HEK293 (cell line): ENCODE measurements at regions not wholly inside any gene's neighbourhood (a gene's known extent, or its start where the extent isn't known, plus 50 kb on each side); places are given as distances from the start of the nearest gene placed in this dataset.

Experiments
- CTCF ChIA-PET: fragments of 350-600 bp; formaldehyde crosslinking; extraction: SDS; loops from one replicate; lab custom pipeline; 2021; ENCODE audit warnings: antibody characterized with exemption; lab: Yijun Ruan, JAX
- POLR2A ChIA-PET: fragments of 300-600 bp; formaldehyde crosslinking; extraction: SDS; loops from one replicate; lab custom pipeline; 2020; ENCODE audit warnings: antibody characterized with exemption, inconsistent platforms; lab: Yijun Ruan, JAX
- H3K27ac ChIP-seq: fragments of 200-500 bp; sonication (Bioruptor generic); 2 replicates; pipeline ENCODE4 v1.5.1; 2014; ENCODE audit warnings: low read depth, low read length, control low read depth, inconsistent platforms; ENCODE audit errors: extremely low read depth
- H3K36me3 ChIP-seq, 2 experiments: fragments of 200-500 bp in 1 of 2; sonication (Bioruptor generic) in 1 of 2; 1 replicate in 1 of 2; 2 replicates in 1 of 2; pipeline ENCODE4 v1.5.1; 2014 to 2017; ENCODE audit warnings: inconsistent platforms in 2 of 2, low read length in 2 of 2; ENCODE audit not compliant: control insufficient read depth in 2 of 2, insufficient read depth in 1 of 2
- H3K4me1 ChIP-seq: fragments of 200-500 bp; sonication (Bioruptor generic); 2 replicates; pipeline ENCODE4 v1.5.1; 2014; ENCODE audit warnings: mild to moderate bottlenecking, low read length, inconsistent platforms; ENCODE audit not compliant: control insufficient read depth, insufficient read depth
- H3K4me3 ChIP-seq: 2 replicates; pipeline ENCODE4 v1.5.1; 2011; ENCODE audit warnings: low read depth, mild to moderate bottlenecking, control low read depth, low read length, moderate library complexity
- H3K9me3 ChIP-seq: fragments of 200-500 bp; sonication (Bioruptor generic); 2 replicates; pipeline ENCODE4 v1.5.1; 2014; ENCODE audit warnings: low read depth, low read length, inconsistent platforms; ENCODE audit not compliant: control insufficient read depth, insufficient read depth
- GLI2 ChIP-seq: fragments of 450-650 bp; formaldehyde crosslinking; IDR thresholded peaks from 2 replicates; pipeline ENCODE4; 2017; ENCODE audit warnings: missing biosample characterization, missing genetic modification characterization, low read depth, borderline replicate concordance
- GLI4 ChIP-seq: fragments of 450-650 bp; formaldehyde crosslinking; IDR thresholded peaks from 2 replicates; pipeline ENCODE4 v1.5.1; 2016; ENCODE audit warnings: missing biosample characterization, missing genetic modification characterization
- KLF7 ChIP-seq: fragments of 450-650 bp; formaldehyde crosslinking; IDR thresholded peaks from 2 replicates; pipeline ENCODE4 v1.5.1; 2016; ENCODE audit warnings: missing biosample characterization, missing genetic modification characterization, borderline replicate concordance
- KLF9 ChIP-seq: fragments of 450-650 bp; formaldehyde crosslinking; IDR thresholded peaks from 2 replicates; pipeline ENCODE4 v1.5.1; 2016; ENCODE audit warnings: missing biosample characterization, missing genetic modification characterization, low read depth
- REST ChIP-seq: fragments of 450-650 bp; formaldehyde crosslinking; IDR thresholded peaks from 2 replicates; pipeline ENCODE4 v1.5.1; 2016; ENCODE audit warnings: missing biosample characterization, missing genetic modification characterization
- SETDB1 ChIP-seq: IDR thresholded peaks from one replicate; pipeline ENCODE4 v1.6.1; 2017; ENCODE audit warnings: mild to moderate bottlenecking, low read length, moderate library complexity, mixed read lengths; ENCODE audit not compliant: insufficient read length
- SP2 ChIP-seq: fragments of 450-650 bp; formaldehyde crosslinking; IDR thresholded peaks from 2 replicates; pipeline ENCODE4 v1.5.1; 2016; ENCODE audit warnings: missing biosample characterization, missing genetic modification characterization
- TRIM28 ChIP-seq: IDR thresholded peaks from 2 replicates; pipeline ENCODE4 v1.6.1; 2011; ENCODE audit warnings: low read length, control low read depth, borderline replicate concordance
- ZBTB7A ChIP-seq: fragments of 450-650 bp; formaldehyde crosslinking; IDR thresholded peaks from 2 replicates; pipeline ENCODE4 v1.5.1; 2016; ENCODE audit warnings: low read depth, missing biosample characterization, missing genetic modification characterization
- ZNF112 ChIP-seq: fragments of 450-650 bp; formaldehyde crosslinking; IDR thresholded peaks from 2 replicates; pipeline ENCODE4 v1.5.0; 2017; ENCODE audit warnings: missing biosample characterization, missing genetic modification characterization
- ZNF114 ChIP-seq: fragments of 450-650 bp; formaldehyde crosslinking; IDR thresholded peaks from 2 replicates; pipeline ENCODE4 v1.5.0; 2017; ENCODE audit warnings: missing biosample characterization, missing genetic modification characterization
- ZNF184 ChIP-seq: fragments of 450-650 bp; IDR thresholded peaks from 2 replicates; pipeline ENCODE4 v1.5.1; 2018; ENCODE audit warnings: missing biosample characterization, mild to moderate bottlenecking, missing genetic modification characterization
- ZNF202 ChIP-seq: fragments of 450-650 bp; formaldehyde crosslinking; IDR thresholded peaks from 2 replicates; pipeline ENCODE4 v1.5.1; 2016; ENCODE audit warnings: missing biosample characterization, missing genetic modification characterization, borderline replicate concordance
- ZNF239 ChIP-seq: fragments of 450-650 bp; formaldehyde crosslinking; IDR thresholded peaks from 2 replicates; pipeline ENCODE4 v1.5.1; 2016; ENCODE audit warnings: missing biosample characterization, missing genetic modification characterization
- ZNF274 ChIP-seq, 2 experiments: fragments of 200-500 bp in 1 of 2; fragments of 450-650 bp in 1 of 2; sonication (Bioruptor generic) in 1 of 2; formaldehyde crosslinking in 1 of 2; IDR thresholded peaks; 2 replicates each; pipeline versions ENCODE4 v1.5.1 to v1.6.1; 2014 to 2016; ENCODE audit warnings: borderline replicate concordance in 1 of 2, inconsistent platforms in 1 of 2, low read length in 1 of 2, missing biosample characterization in 1 of 2, missing genetic modification characterization in 1 of 2
- ZNF292 ChIP-seq: fragments of 450-650 bp; formaldehyde crosslinking; IDR thresholded peaks from 2 replicates; pipeline ENCODE4 v1.5.1; 2016; ENCODE audit warnings: low read depth, missing biosample characterization, missing genetic modification characterization, borderline replicate concordance
- ZNF362 ChIP-seq: fragments of 450-650 bp; formaldehyde crosslinking; IDR thresholded peaks from 2 replicates; pipeline ENCODE4 v1.5.1; 2016; ENCODE audit warnings: missing biosample characterization, missing genetic modification characterization
- ZNF530 ChIP-seq: fragments of 450-650 bp; formaldehyde crosslinking; IDR thresholded peaks from 2 replicates; pipeline ENCODE4 v1.5.1; 2016; ENCODE audit warnings: low read depth, missing biosample characterization, missing genetic modification characterization
- ZNF558 ChIP-seq: fragments of 450-650 bp; formaldehyde crosslinking; IDR thresholded peaks from 2 replicates; pipeline ENCODE4 v1.5.1; 2016; ENCODE audit warnings: missing biosample characterization, missing genetic modification characterization
- ZNF624 ChIP-seq: fragments of 450-650 bp; formaldehyde crosslinking; IDR thresholded peaks from 2 replicates; pipeline ENCODE4 v1.5.1; 2017; ENCODE audit warnings: missing biosample characterization, missing genetic modification characterization
- ZNF660 ChIP-seq: fragments of 450-650 bp; IDR thresholded peaks from 2 replicates; pipeline ENCODE4 v1.5.1; 2018; ENCODE audit warnings: missing biosample characterization, mild to moderate bottlenecking, missing genetic modification characterization
- TF ChIP-seq, protein P1 (sequence below): fragments of 450-650 bp; formaldehyde crosslinking; IDR thresholded peaks from 2 replicates; pipeline ENCODE4 v1.5.1; 2017; ENCODE audit warnings: missing biosample characterization, missing genetic modification characterization
- TF ChIP-seq, protein P2 (sequence below): fragments of 450-650 bp; formaldehyde crosslinking; IDR thresholded peaks from 2 replicates; pipeline ENCODE4 v1.5.1; 2016; ENCODE audit warnings: missing biosample characterization, missing genetic modification characterization
- TF ChIP-seq, protein P3 (sequence below): fragments of 450-650 bp; formaldehyde crosslinking; IDR thresholded peaks from 2 replicates; pipeline ENCODE4 v1.5.1; 2016; ENCODE audit warnings: missing biosample characterization, missing genetic modification characterization

- TF ChIP-seq ZNF292 (tag by site-specific recombination): no peak
These were observed 144.0 kb upstream of the SERPINE2 start (continued) for GRCh38 chr2:224183086-224183485.

- ChIA-PET POLR2A (no interaction called here), CTCF (no interaction called here)
- no peaks in the 10 kb centered on the region for H3K9me3 ChIP-seq
- no peak overlapping the region for H3K27ac ChIP-seq
- TF ChIP-seq ZNF362: no peak
- TF ChIP-seq, protein P1, sequence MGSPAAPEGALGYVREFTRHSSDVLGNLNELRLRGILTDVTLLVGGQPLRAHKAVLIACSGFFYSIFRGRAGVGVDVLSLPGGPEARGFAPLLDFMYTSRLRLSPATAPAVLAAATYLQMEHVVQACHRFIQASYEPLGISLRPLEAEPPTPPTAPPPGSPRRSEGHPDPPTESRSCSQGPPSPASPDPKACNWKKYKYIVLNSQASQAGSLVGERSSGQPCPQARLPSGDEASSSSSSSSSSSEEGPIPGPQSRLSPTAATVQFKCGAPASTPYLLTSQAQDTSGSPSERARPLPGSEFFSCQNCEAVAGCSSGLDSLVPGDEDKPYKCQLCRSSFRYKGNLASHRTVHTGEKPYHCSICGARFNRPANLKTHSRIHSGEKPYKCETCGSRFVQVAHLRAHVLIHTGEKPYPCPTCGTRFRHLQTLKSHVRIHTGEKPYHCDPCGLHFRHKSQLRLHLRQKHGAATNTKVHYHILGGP (tag by site-specific recombination): no peak
- TF ChIP-seq TRIM28: no peak
- TF ChIP-seq, protein P2, sequence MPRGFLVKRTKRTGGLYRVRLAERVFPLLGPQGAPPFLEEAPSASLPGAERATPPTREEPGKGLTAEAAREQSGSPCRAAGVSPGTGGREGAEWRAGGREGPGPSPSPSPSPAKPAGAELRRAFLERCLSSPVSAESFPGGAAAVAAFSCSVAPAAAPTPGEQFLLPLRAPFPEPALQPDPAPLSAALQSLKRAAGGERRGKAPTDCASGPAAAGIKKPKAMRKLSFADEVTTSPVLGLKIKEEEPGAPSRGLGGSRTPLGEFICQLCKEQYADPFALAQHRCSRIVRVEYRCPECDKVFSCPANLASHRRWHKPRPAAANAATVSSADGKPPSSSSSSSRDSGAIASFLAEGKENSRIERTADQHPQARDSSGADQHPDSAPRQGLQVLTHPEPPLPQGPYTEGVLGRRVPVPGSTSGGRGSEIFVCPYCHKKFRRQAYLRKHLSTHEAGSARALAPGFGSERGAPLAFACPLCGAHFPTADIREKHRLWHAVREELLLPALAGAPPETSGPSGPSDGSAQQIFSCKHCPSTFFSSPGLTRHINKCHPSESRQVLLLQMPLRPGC (tag by site-specific recombination): no peak
- no peak for TF ChIP-seq ZNF202 (tag by site-specific recombination)
- no peak for TF ChIP-seq ZNF624 (tag by site-specific recombination)
- no peak for TF ChIP-seq ZNF114
- TF ChIP-seq ZNF184 (tag by site-specific recombination): no peak
- TF ChIP-seq SETDB1: no peak
- TF ChIP-seq KLF7 (tag by site-specific recombination): no peak
- TF ChIP-seq ZNF274 (IDR thresholded peaks at IDR 0.05; ENCODE audit: low read length): no peak
- TF ChIP-seq ZNF274 (tag by site-specific recombination; IDR thresholded peaks at IDR 0.05; ENCODE audit: borderline replicate concordance): no peak
- no peak for TF ChIP-seq GLI4 (tag by site-specific recombination)
- no peak for TF ChIP-seq ZNF660
- no peak for TF ChIP-seq SP2
- TF ChIP-seq ZNF558: no peak
- TF ChIP-seq ZNF112 (tag by site-specific recombination): no peak
- TF ChIP-seq KLF9 (tag by site-specific recombination): no peak
- no peak for TF ChIP-seq ZNF530 (tag by site-specific recombination)
- no peaks in the 10 kb centered on the region for H3K4me1 ChIP-seq
- H3K4me3 ChIP-seq: no peak overlapping the region
- H3K36me3 ChIP-seq: no peaks in the 10 kb centered on the region
These were observed 143.4 kb upstream of the SERPINE2 start for GRCh38 chr2:224182498-224182897.

- TF ChIP-seq REST (tag by site-specific recombination) (no peak), ZNF112 (tag by site-specific recombination) (no peak), ZNF239 (tag by site-specific recombination) (no peak), ZBTB7A (tag by site-specific recombination) (no peak), GLI2 (no peak)
- TF ChIP-seq, protein P3, sequence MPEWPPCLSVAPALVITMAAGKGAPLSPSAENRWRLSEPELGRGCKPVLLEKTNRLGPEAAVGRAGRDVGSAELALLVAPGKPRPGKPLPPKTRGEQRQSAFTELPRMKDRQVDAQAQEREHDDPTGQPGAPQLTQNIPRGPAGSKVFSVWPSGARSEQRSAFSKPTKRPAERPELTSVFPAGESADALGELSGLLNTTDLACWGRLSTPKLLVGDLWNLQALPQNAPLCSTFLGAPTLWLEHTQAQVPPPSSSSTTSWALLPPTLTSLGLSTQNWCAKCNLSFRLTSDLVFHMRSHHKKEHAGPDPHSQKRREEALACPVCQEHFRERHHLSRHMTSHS (tag by site-specific recombination): no peak
- Histone ChIP-seq H3K27ac (no peak overlapping the region), H3K4me1 (no peaks in the 10 kb centered on the region), H3K4me3 (no peak overlapping the region), H3K9me3 (no peaks in the 10 kb centered on the region), H3K36me3 (no peaks in the 10 kb centered on the region)
- CTCF ChIA-PET: no interaction called here
- POLR2A ChIA-PET: no interaction called here
These were observed 142.6 kb upstream of the SERPINE2 start for GRCh38 chr2:224181534-224182155.
